H1 (cell line): ENCODE measurements at regions not wholly inside any gene's neighbourhood (a gene's known extent, or its start where the extent isn't known, plus 50 kb on each side); places are given as distances from the start of the nearest gene placed in this dataset.

Source experiments
- EP300 ChIP-seq, 2 experiments: IDR thresholded peaks; 1 replicate in 1 of 2; 2 replicates in 1 of 2; pipeline ENCODE4 v1.6.1; 2011 to 2012; ENCODE audit warnings: low read depth in 2 of 2, low read length in 2 of 2, mild to moderate bottlenecking in 2 of 2, borderline replicate concordance in 1 of 2, inconsistent platforms in 1 of 2, moderate library complexity in 1 of 2
- POLR2A ChIP-seq, 2 experiments: IDR thresholded peaks; 1 replicate in 1 of 2; 2 replicates in 1 of 2; pipeline ENCODE4 v1.6.1; 2011; ENCODE audit warnings: low read depth in 2 of 2, low read length in 2 of 2, mild to moderate bottlenecking in 2 of 2; ENCODE audit errors: control extremely low read depth in 1 of 2
- RXRA ChIP-seq: IDR thresholded peaks from 2 replicates; pipeline ENCODE4 v1.6.1; 2011; ENCODE audit warnings: low read depth, mild to moderate bottlenecking, low read length, moderate library complexity; ENCODE audit not compliant: insufficient read depth

- TF ChIP-seq EP300 (IDR thresholded peaks at IDR 0.05; ENCODE audit: borderline replicate concordance in 1 of 2, low read depth in 2 of 2, low read length in 2 of 2) (no peak), RXRA (no peak), POLR2A (IDR thresholded peaks at IDR 0.05; ENCODE audit: control extremely low read depth in 1 of 2, low read depth in 2 of 2, low read length in 2 of 2) (no peak)
Observed at GRCh38 chr15:52624262-52624661, 54.9 kb downstream of the ATOSA start.
